Hepatocyte (in vitro differentiated cells): ENCODE measurements at regions not wholly inside any gene's neighbourhood (a gene's known extent, or its start where the extent isn't known, plus 50 kb on each side); places are given as distances from the start of the nearest gene placed in this dataset.

Source experiments
- DNase-seq: peaks from one replicate; pipeline ENCODE4 v3.0.0-alpha.2; 2016; ENCODE audit warnings: low spot score
- H2AFZ ChIP-seq: fragments of 200-600 bp; sonication (generic); 2 replicates; pipeline ENCODE4 v1.6.0; 2016; ENCODE audit warnings: antibody characterized with exemption, mild to moderate bottlenecking
- H3K27ac ChIP-seq: fragments of 200-600 bp; sonication (generic); 2 replicates; pipeline ENCODE4 v1.5.1; 2016; ENCODE audit warnings: mild to moderate bottlenecking
- H3K27me3 ChIP-seq: fragments of 200-600 bp; sonication (generic); 2 replicates; pipeline ENCODE4 v1.6.1; 2016
- H3K36me3 ChIP-seq: fragments of 200-600 bp; sonication (generic); replicated peaks from 2 replicates; pipeline ENCODE4 v1.5.1; 2016; ENCODE audit warnings: low read depth; ENCODE audit not compliant: insufficient read depth
- H3K4me1 ChIP-seq: fragments of 200-600 bp; sonication (generic); 2 replicates; pipeline ENCODE4 v1.5.1; 2016; ENCODE audit warnings: mild to moderate bottlenecking, moderate library complexity; ENCODE audit not compliant: insufficient read depth
- H3K4me2 ChIP-seq: fragments of 200-600 bp; sonication (generic); 2 replicates; pipeline ENCODE4 v1.6.0; 2016
- H3K4me3 ChIP-seq: fragments of 200-600 bp; sonication (generic); 2 replicates; pipeline ENCODE4 v1.5.1; 2016; ENCODE audit warnings: mild to moderate bottlenecking
- H3K79me2 ChIP-seq: fragments of 200-600 bp; sonication (generic); 2 replicates; pipeline ENCODE4 v1.6.0; 2017; ENCODE audit warnings: mild to moderate bottlenecking
- H3K9me2 ChIP-seq: fragments of 200-600 bp; sonication (generic); replicated peaks from 2 replicates; pipeline ENCODE4 v1.6.0; 2017; ENCODE audit warnings: mild to moderate bottlenecking; ENCODE audit not compliant: insufficient read depth
- H3K9me3 ChIP-seq: fragments of 200-600 bp; sonication (generic); 2 replicates; pipeline ENCODE4 v1.5.1; 2016; ENCODE audit warnings: low read depth, mild to moderate bottlenecking
- H4K20me1 ChIP-seq: fragments of 200-600 bp; sonication (generic); 2 replicates; pipeline ENCODE4 v1.6.0; 2016; ENCODE audit warnings: mild to moderate bottlenecking; ENCODE audit not compliant: insufficient read depth, poor library complexity, severe bottlenecking
- CTCF ChIP-seq: fragments of 200-600 bp; sonication (generic); IDR thresholded peaks from 2 replicates; pipeline ENCODE4 v1.5.1; 2016; ENCODE audit warnings: antibody characterized with exemption, mild to moderate bottlenecking; ENCODE audit not compliant: poor library complexity
- EZH2 ChIP-seq: fragments of 200-600 bp; sonication (generic); IDR thresholded peaks from 2 replicates; pipeline ENCODE4 v1.6.1; 2016; ENCODE audit warnings: antibody characterized with exemption, mild to moderate bottlenecking, borderline replicate concordance
- EZH2phosphoT487 ChIP-seq: fragments of 200-600 bp; sonication (generic); IDR thresholded peaks from one replicate; pipeline ENCODE4 v1.6.1; 2018; ENCODE audit warnings: antibody characterized with exemption, mild to moderate bottlenecking, low read depth, moderate library complexity; ENCODE audit not compliant: unreplicated experiment, severe bottlenecking
- WGBS: methylation state at CpG from one replicate; pipeline ENCODE4 v1.1.6; 2016; ENCODE audit warnings: low lambda C conversion rate; ENCODE audit errors: missing lambda C conversion rate; 5-methylcytosine and 5-hydroxymethylcytosine counted together

GRCh38 chr2:215737477-215737876 lies 275.9 kb downstream of the MREG start:
- Histone ChIP-seq H3K9me3 (no peaks in the 10 kb centered on the region), H3K4me2 (no peak overlapping the region), H3K4me1 (no peaks in the 10 kb centered on the region), H3K9me2 (no peaks in the 10 kb centered on the region), H4K20me1 (no peaks in the 10 kb centered on the region), H3K36me3 (no peaks in the 10 kb centered on the region), H3K27ac (no peak overlapping the region), H3K79me2 (no peaks in the 10 kb centered on the region), H3K27me3 (no peaks in the 10 kb centered on the region), H3K4me3 (no peak overlapping the region), H2AFZ (no peak overlapping the region)
- TF ChIP-seq EZH2phosphoT487 = no peak
- TF ChIP-seq CTCF = no peak
- TF ChIP-seq EZH2 = no peak
- WGBS = 53% methylated on average over 3 of the region's 3 CpGs
- no peak for DNase-seq

- Histone ChIP-seq H3K4me1 (no peaks in the 10 kb centered on the region), H3K27ac (no peak overlapping the region), H3K9me2 (no peaks in the 10 kb centered on the region), H4K20me1 (no peaks in the 10 kb centered on the region), H3K36me3 (no peaks in the 10 kb centered on the region), H3K9me3 (no peaks in the 10 kb centered on the region), H3K4me2 (no peak overlapping the region), H3K79me2 (no peaks in the 10 kb centered on the region), H3K4me3 (no peak overlapping the region), H2AFZ (no peak overlapping the region), H3K27me3 (no peaks in the 10 kb centered on the region)
- DNase-seq = no peak
- TF ChIP-seq EZH2 (no peak), EZH2phosphoT487 (no peak), CTCF (no peak)
- WGBS = 45% methylated on average over 4 of the region's 4 CpGs
Measured at GRCh38 chr2:215736653-215737290, 276.6 kb downstream of the MREG start.

- Histone ChIP-seq H3K4me1 (no peaks in the 10 kb centered on the region), H3K4me2 (no peak overlapping the region), H3K79me2 (no peaks in the 10 kb centered on the region), H3K36me3 (no peaks in the 10 kb centered on the region), H3K27me3 (no peaks in the 10 kb centered on the region), H3K9me3 (no peaks in the 10 kb centered on the region), H2AFZ (no peak overlapping the region), H4K20me1 (no peaks in the 10 kb centered on the region), H3K4me3 (no peak overlapping the region), H3K9me2 (no peaks in the 10 kb centered on the region), H3K27ac (no peak overlapping the region)
- DNase-seq = no peak
- no peak for TF ChIP-seq EZH2phosphoT487
- TF ChIP-seq CTCF = no peak
- no peak for TF ChIP-seq EZH2
- WGBS = 94% methylated on average over 5 of the region's 5 CpGs
Measured at GRCh38 chr2:215731108-215731658, 282.2 kb downstream of the MREG start.
